ENCODE measurements at regions not wholly inside any gene's neighbourhood (a gene's known extent, or its start where the extent isn't known, plus 50 kb on each side); places are given as distances from the start of the nearest gene placed in this dataset.
"Not testable (repeated sequence)": the region's sequence is repeated elsewhere in the genome, so short reads cannot be mapped to it uniquely, and the experiment has no call there.

- no peak overlapping the region for H3K4me3 Mint-ChIP-seq
- Histone ChIP-seq H2AFZ (replicated peaks) (no peak overlapping the region), H3K4me1 (peaks cover 27% of the 10 kb centered on the region), H3K79me2 (ENCODE audit: low read depth) (peaks cover 17% of the 10 kb centered on the region), H3K4me2 (no peak overlapping the region), H3K36me3 (no peaks in the 10 kb centered on the region), H3K27ac (no peak overlapping the region), H3K27me3 (no peaks in the 10 kb centered on the region), H3K4me3 (no peak overlapping the region), H3F3A (ENCODE audit: low read depth) (peaks cover 8% of the 10 kb centered on the region), H3K9ac (no peak overlapping the region), H4K20me1 (ENCODE audit: low read depth) (peaks cover 6% of the 10 kb centered on the region), H3K9me3 (ENCODE audit: low read depth) (no peaks in the 10 kb centered on the region)
- H3K4me1 Mint-ChIP-seq = peaks cover 27% of the 10 kb centered on the region
- H3K36me3 Mint-ChIP-seq = peaks cover 28% of the 10 kb centered on the region
- TF ChIP-seq EZH2 (IDR thresholded peaks at IDR 0.05) = no peak
- no peak for TF ChIP-seq EZH2phosphoT487 (IDR thresholded peaks at IDR 0.05)
- TF ChIP-seq CTCF (IDR thresholded peaks at IDR 0.05) = no peak
- no peaks in the 10 kb centered on the region for H3K9me3 Mint-ChIP-seq
- DNase-seq (ENCODE audit: low spot score) = no peak
- no peaks in the 10 kb centered on the region for H3K27me3 Mint-ChIP-seq (ENCODE audit: insufficient read depth, low read depth)
- no peak overlapping the region for H3K27ac Mint-ChIP-seq
These were observed 76.9 kb upstream of the TIAM1 start for GRCh38 chr21:31420988-31421387.

GRCh38 chr21:31420354-31420753 lies 76.3 kb upstream of the TIAM1 start:
- Mint-ChIP-seq H3K4me1 (peaks cover 24% of the 10 kb centered on the region), H3K27me3 (ENCODE audit: insufficient read depth, low read depth) (peaks cover 2% of the 10 kb centered on the region), H3K9me3 (no peaks in the 10 kb centered on the region), H3K36me3 (peaks cover 35% of the 10 kb centered on the region), H3K27ac (no peak overlapping the region), H3K4me3 (no peak overlapping the region)
- H3K4me3 ChIP-seq = no peak overlapping the region
- H3K36me3 ChIP-seq = no peaks in the 10 kb centered on the region
- no peak overlapping the region for H2AFZ ChIP-seq (replicated peaks)
- no peak overlapping the region for H3K4me2 ChIP-seq
- H4K20me1 ChIP-seq (ENCODE audit: low read depth) = peaks cover 6% of the 10 kb centered on the region
- H3K9ac ChIP-seq = no peak overlapping the region
- H3F3A ChIP-seq (ENCODE audit: low read depth) = peaks cover 8% of the 10 kb centered on the region
- H3K27ac ChIP-seq = no peak overlapping the region
- no peaks in the 10 kb centered on the region for H3K9me3 ChIP-seq (ENCODE audit: low read depth)
- TF ChIP-seq EZH2 (IDR thresholded peaks at IDR 0.05) (no peak), EZH2phosphoT487 (IDR thresholded peaks at IDR 0.05) (no peak), CTCF (IDR thresholded peaks at IDR 0.05) (no peak)
- peaks cover 12% of the 10 kb centered on the region for H3K79me2 ChIP-seq (ENCODE audit: low read depth)
- H3K4me1 ChIP-seq = peaks cover 20% of the 10 kb centered on the region
- no peaks in the 10 kb centered on the region for H3K27me3 ChIP-seq
- no peak for DNase-seq (ENCODE audit: low spot score)

- Mint-ChIP-seq H3K4me3 (no peak overlapping the region), H3K9me3 (no peaks in the 10 kb centered on the region), H3K4me1 (peaks cover 12% of the 10 kb centered on the region), H3K27ac (no peak overlapping the region), H3K36me3 (peaks cover 39% of the 10 kb centered on the region), H3K27me3 (ENCODE audit: insufficient read depth, low read depth) (peaks cover 2% of the 10 kb centered on the region)
- H2AFZ ChIP-seq (replicated peaks) = no peak overlapping the region
- no peak overlapping the region for H3K4me2 ChIP-seq
- TF ChIP-seq EZH2phosphoT487 (IDR thresholded peaks at IDR 0.05) (no peak), EZH2 (IDR thresholded peaks at IDR 0.05) (no peak), CTCF (IDR thresholded peaks at IDR 0.05) (no peak)
- no peak overlapping the region for H3K4me3 ChIP-seq
- no peaks in the 10 kb centered on the region for H3F3A ChIP-seq (ENCODE audit: low read depth)
- H3K27me3 ChIP-seq = no peaks in the 10 kb centered on the region
- H3K79me2 ChIP-seq (ENCODE audit: low read depth) = no peaks in the 10 kb centered on the region
- no peaks in the 10 kb centered on the region for H3K36me3 ChIP-seq
- H3K4me1 ChIP-seq = peaks cover 5% of the 10 kb centered on the region
- H4K20me1 ChIP-seq (ENCODE audit: low read depth) = peaks cover 6% of the 10 kb centered on the region
- no peak for DNase-seq (ENCODE audit: low spot score)
- H3K9ac ChIP-seq = no peak overlapping the region
- H3K27ac ChIP-seq = no peak overlapping the region
- H3K9me3 ChIP-seq (ENCODE audit: low read depth) = no peaks in the 10 kb centered on the region
These were observed 74.4 kb upstream of the TIAM1 start for GRCh38 chr21:31418377-31419001.

- not testable (repeated sequence) for H3K36me3 ChIP-seq; H3K9me3 ChIP-seq (ENCODE audit: low read depth); H3K79me2 ChIP-seq (ENCODE audit: low read depth); H3K4me3 Mint-ChIP-seq; H3K4me3 ChIP-seq; H2AFZ ChIP-seq (replicated peaks); H3K4me2 ChIP-seq; H3K27me3 Mint-ChIP-seq (ENCODE audit: insufficient read depth, low read depth); H3F3A ChIP-seq (ENCODE audit: low read depth); H3K9ac ChIP-seq; H3K27ac Mint-ChIP-seq; H3K9me3 Mint-ChIP-seq; H4K20me1 ChIP-seq (ENCODE audit: low read depth); H3K27me3 ChIP-seq; DNase-seq (ENCODE audit: low spot score); H3K27ac ChIP-seq; H3K4me1 ChIP-seq
- Mint-ChIP-seq H3K36me3 (peaks cover 38% of the 10 kb centered on the region), H3K4me1 (peaks cover 10% of the 10 kb centered on the region)
These were observed 73.2 kb upstream of the TIAM1 start for GRCh38 chr21:31417214-31417613.
